H1 (cell line): ENCODE measurements at regions not wholly inside any gene's neighbourhood (a gene's known extent, or its start where the extent isn't known, plus 50 kb on each side); places are given as distances from the start of the nearest gene placed in this dataset.

Experiments
- CTCF ChIA-PET: fragments of 300-600 bp; sonication (Branson Sonifier 250); formaldehyde crosslinking; loops from one replicate; lab custom pipeline; 2021; ENCODE audit not compliant: partially characterized antibody; lab: Charles Lee
- POLR2A ChIA-PET: fragments of 300-600 bp; sonication (Branson Sonifier 250); formaldehyde crosslinking; loops from one replicate; lab custom pipeline; 2021; ENCODE audit warnings: inconsistent platforms; ENCODE audit not compliant: partially characterized antibody; lab: Charles Lee
- DNase-seq, 2 experiments: peaks; one replicate each; pipeline versions ENCODE4 v3.0.0 to v3.0.0-alpha.2; 2010 to 2022; ENCODE audit warnings: low spot score in 2 of 2, low read depth in 1 of 2, mixed read lengths in 1 of 2
- FAIRE-seq: peaks from 2 replicates; lab custom pipeline; 2011; peaks lifted over from hg19 to GRCh38; lab: Jason Lieb, UNC
- H2AFZ ChIP-seq: 2 replicates; pipeline ENCODE4 v1.8.1; 2012; ENCODE audit warnings: low read length, inconsistent platforms
- H2AK5ac ChIP-seq: 2 replicates; pipeline ENCODE4 v1.6.1; 2013; ENCODE audit warnings: low read depth, low read length
- H2BK120ac ChIP-seq: replicated peaks from 2 replicates; pipeline ENCODE3; 2013; ENCODE audit warnings: low read depth, low read length, inconsistent platforms
- H2BK12ac ChIP-seq: 2 replicates; pipeline ENCODE4 v1.6.1; 2013; ENCODE audit warnings: low read depth, low read length
- H2BK15ac ChIP-seq: 2 replicates; pipeline ENCODE4 v1.6.1; 2013; ENCODE audit warnings: low read length
- H2BK20ac ChIP-seq: 2 replicates; pipeline ENCODE4 v1.6.1; 2013; ENCODE audit warnings: low read length
- H2BK5ac ChIP-seq: 2 replicates; pipeline ENCODE4 v1.6.1; 2013; ENCODE audit warnings: low read depth, low read length
- H3K14ac ChIP-seq: 2 replicates; pipeline ENCODE4 v1.6.1; 2013; ENCODE audit warnings: inconsistent platforms; ENCODE audit not compliant: insufficient read length
- H3K18ac ChIP-seq: 2 replicates; pipeline ENCODE4 v1.6.1; 2013; ENCODE audit warnings: low read length; ENCODE audit errors: extremely low read depth
- H3K23ac ChIP-seq: 2 replicates; pipeline ENCODE4 v1.6.1; 2013; ENCODE audit warnings: inconsistent platforms; ENCODE audit not compliant: insufficient read length
- H3K23me2 ChIP-seq: 2 replicates; pipeline ENCODE4 v1.6.1; 2013; ENCODE audit warnings: low read depth, low read length
- H3K27ac ChIP-seq: 2 replicates; pipeline ENCODE4 v1.6.1; 2011; ENCODE audit warnings: low read depth, low read length, inconsistent platforms
- H3K27me3 ChIP-seq, 4 experiments: replicated peaks in 1 of 4; 1 replicate in 1 of 4; 2 replicates in 3 of 4; pipeline versions ENCODE4 v1.6.1 to v1.8.1; 2011 to 2013; ENCODE audit warnings: low read length in 3 of 4, mild to moderate bottlenecking in 3 of 4, inconsistent platforms in 2 of 4, mixed read lengths in 2 of 4, moderate library complexity in 1 of 4; ENCODE audit not compliant: control insufficient read depth in 3 of 4, insufficient read depth in 3 of 4; ENCODE audit errors: extremely low read depth in 1 of 4
- H3K36me3 ChIP-seq, 4 experiments: 2 replicates each; pipeline versions ENCODE4 v1.6.1 to v1.8.1; 2011 to 2013; ENCODE audit warnings: mild to moderate bottlenecking in 4 of 4, low read length in 3 of 4, moderate library complexity in 2 of 4, control low read depth in 1 of 4, inconsistent platforms in 1 of 4; ENCODE audit not compliant: insufficient read depth in 4 of 4, control insufficient read depth in 2 of 4
- H3K4ac ChIP-seq: replicated peaks from 2 replicates; pipeline ENCODE3; 2013; ENCODE audit warnings: low read length, low read depth, mixed read lengths, inconsistent platforms; ENCODE audit not compliant: insufficient read length
- H3K4me1 ChIP-seq, 4 experiments: replicated peaks in 1 of 4; 1 replicate in 1 of 4; 2 replicates in 3 of 4; pipeline versions ENCODE4 v1.6.1 to v1.8.1; 2011 to 2013; ENCODE audit warnings: low read length in 3 of 4, inconsistent platforms in 2 of 4, mixed read lengths in 1 of 4; ENCODE audit not compliant: insufficient read depth in 4 of 4, control insufficient read depth in 3 of 4
- H3K4me2 ChIP-seq, 2 experiments: 2 replicates each; pipeline versions ENCODE4 v1.6.1 to v1.8.1; 2011 to 2013; ENCODE audit warnings: low read depth in 2 of 2, low read length in 2 of 2, control low read depth in 1 of 2, inconsistent platforms in 1 of 2, mild to moderate bottlenecking in 1 of 2; ENCODE audit not compliant: insufficient read depth in 1 of 2
- H3K4me3 ChIP-seq, 4 experiments: fragments of 200-600, 300-600 bp in 1 of 4; sonication (generic), shearing (Covaris generic), sonication (Bioruptor Twin) in 1 of 4; 2 replicates each; pipeline versions ENCODE4 v1.5.1 to v1.8.1; 2011 to 2016; ENCODE audit warnings: low read length in 4 of 4, low read depth in 3 of 4, control low read depth in 2 of 4, inconsistent platforms in 2 of 4, mild to moderate bottlenecking in 2 of 4, mixed read lengths in 1 of 4, moderate library complexity in 1 of 4; ENCODE audit not compliant: insufficient read depth in 2 of 4; ENCODE audit errors: extremely low read depth in 1 of 4
- H3K56ac ChIP-seq: replicated peaks from 2 replicates; pipeline ENCODE3; 2013; ENCODE audit warnings: low read depth, mild to moderate bottlenecking, mixed read lengths, low read length, inconsistent platforms; ENCODE audit not compliant: insufficient read length
- H3K79me1 ChIP-seq: 2 replicates; pipeline ENCODE4 v1.6.1; 2013; ENCODE audit warnings: low read depth, low read length, control low read depth
- H3K79me2 ChIP-seq, 2 experiments: 2 replicates each; pipeline versions ENCODE4 v1.6.1 to v1.8.1; 2012 to 2013; ENCODE audit warnings: low read length in 2 of 2, mild to moderate bottlenecking in 2 of 2, inconsistent platforms in 1 of 2; ENCODE audit not compliant: insufficient read depth in 2 of 2, control insufficient read depth in 1 of 2
- H3K9ac ChIP-seq, 4 experiments: replicated peaks in 1 of 4; 1 replicate in 1 of 4; 2 replicates in 3 of 4; pipeline versions ENCODE4 v1.6.1 to v1.8.1; 2011 to 2013; ENCODE audit warnings: low read depth in 3 of 4, low read length in 3 of 4, control low read depth in 2 of 4, mild to moderate bottlenecking in 2 of 4, moderate library complexity in 2 of 4, inconsistent platforms in 1 of 4; ENCODE audit errors: extremely low read depth in 1 of 4
- H3K9me3 ChIP-seq, 2 experiments: 2 replicates each; pipeline versions ENCODE4 v1.6.1 to v1.8.1; 2012 to 2013; ENCODE audit warnings: mild to moderate bottlenecking in 2 of 2, moderate library complexity in 2 of 2, control low read depth in 1 of 2, inconsistent platforms in 1 of 2, low read depth in 1 of 2, low read length in 1 of 2, mixed read lengths in 1 of 2; ENCODE audit not compliant: insufficient read depth in 2 of 2
- H4K20me1 ChIP-seq, 2 experiments: replicated peaks in 1 of 2; 2 replicates each; pipeline versions ENCODE3 to v1.8.1; 2011 to 2013; ENCODE audit warnings: inconsistent platforms in 2 of 2, low read length in 2 of 2, mild to moderate bottlenecking in 1 of 2; ENCODE audit not compliant: insufficient read depth in 2 of 2, control insufficient read depth in 1 of 2
- H4K5ac ChIP-seq: 2 replicates; pipeline ENCODE4 v1.6.1; 2013; ENCODE audit warnings: low read length, low read depth, mixed read lengths, inconsistent platforms; ENCODE audit not compliant: insufficient read length
- H4K8ac ChIP-seq: 2 replicates; pipeline ENCODE4 v1.8.0; 2013; ENCODE audit warnings: mild to moderate bottlenecking, moderate library complexity, low read length, inconsistent platforms; ENCODE audit not compliant: insufficient read depth; ENCODE audit errors: extremely low read depth
- H4K91ac ChIP-seq: replicated peaks from 2 replicates; pipeline ENCODE3; 2013; ENCODE audit warnings: low read length, mixed read lengths, inconsistent platforms; ENCODE audit not compliant: insufficient read length
- BACH1 ChIP-seq: IDR thresholded peaks from 2 replicates; pipeline ENCODE4 v1.6.1; 2012; ENCODE audit warnings: low read length, improper control_type of control experiment
- CBX5 ChIP-seq: fragments of 300-800, 300-1000 bp; sonication (generic); IDR thresholded peaks from 2 replicates; pipeline ENCODE4 v1.7.1; 2016; ENCODE audit warnings: antibody characterized with exemption, low read length, low read depth
- CTBP2 ChIP-seq: IDR thresholded peaks from 2 replicates; pipeline ENCODE4 v1.7.0; 2011; ENCODE audit warnings: borderline replicate concordance, mild to moderate bottlenecking, moderate library complexity, mixed read lengths, low read length; ENCODE audit not compliant: insufficient read depth, insufficient read length
- EGR1 ChIP-seq: IDR thresholded peaks from 2 replicates; pipeline ENCODE4 v1.6.1; 2011; ENCODE audit warnings: low read depth, low read length, borderline replicate concordance
- GTF2F1 ChIP-seq: IDR thresholded peaks from 2 replicates; pipeline ENCODE4 v1.6.1; 2012; ENCODE audit warnings: low read depth, low read length, improper control_type of control experiment, borderline replicate concordance
- HDAC6 ChIP-seq: IDR thresholded peaks from one replicate; pipeline ENCODE4 v1.7.1; 2012; ENCODE audit warnings: low read depth, mild to moderate bottlenecking, inconsistent platforms, low read length, moderate library complexity
- JUN ChIP-seq: IDR thresholded peaks from 2 replicates; pipeline ENCODE4 v1.6.1; 2011; ENCODE audit warnings: low read depth, mild to moderate bottlenecking, improper control_type of control experiment, low read length
- PHF8 ChIP-seq: fragments of 200-600 bp; sonication (generic); conservative IDR thresholded peaks from 2 replicates; pipeline ENCODE4 v1.7.1; 2012; ENCODE audit warnings: low read depth, mild to moderate bottlenecking, inconsistent platforms, low read length, moderate library complexity
- RBBP5 ChIP-seq: IDR thresholded peaks from 2 replicates; pipeline ENCODE4 v1.7.1; 2012; ENCODE audit warnings: low read depth, mild to moderate bottlenecking, inconsistent platforms, low read length, moderate library complexity, borderline replicate concordance
- SIN3A ChIP-seq, 2 experiments: IDR thresholded peaks in 1 of 2; conservative IDR thresholded peaks in 1 of 2; 2 replicates each; pipeline ENCODE4 v1.6.1; 2011 to 2012; ENCODE audit warnings: low read length in 2 of 2, improper control_type of control experiment in 1 of 2, low read depth in 1 of 2, mild to moderate bottlenecking in 1 of 2
- SIX5 ChIP-seq: IDR thresholded peaks from 2 replicates; pipeline ENCODE4 v1.6.1; 2011; ENCODE audit warnings: mild to moderate bottlenecking, low read depth, low read length
- TCF12 ChIP-seq: IDR thresholded peaks from 2 replicates; pipeline ENCODE4 v1.6.1; 2011; ENCODE audit warnings: low read depth, mild to moderate bottlenecking, low read length
- WGBS, 2 experiments: shearing (Covaris generic) in 1 of 2; methylation state at CpG; one replicate each; pipeline versions ENCODE4 v1.1.6 to v1.1.7; 2013 to 2015; ENCODE audit warnings: low lambda C conversion rate in 2 of 2, mixed read lengths in 2 of 2, inconsistent platforms in 1 of 2, low coverage in 1 of 2, missing lambda C conversion rate in 1 of 2; ENCODE audit not compliant: insufficient replicate concordance in 2 of 2, insufficient coverage in 1 of 2, insufficient read length in 1 of 2; ENCODE audit errors: extremely low coverage in 1 of 2, missing lambda C conversion rate in 1 of 2; 5-methylcytosine and 5-hydroxymethylcytosine counted together
- TF ChIP-seq, protein P1 (sequence below): IDR thresholded peaks from 2 replicates; pipeline ENCODE4 v1.6.1; 2011; ENCODE audit warnings: low read depth, mild to moderate bottlenecking, low read length; ENCODE audit not compliant: insufficient read depth
- TF ChIP-seq, protein P2 (sequence below): IDR thresholded peaks from 2 replicates; pipeline ENCODE4 v1.6.1; 2012; ENCODE audit warnings: inconsistent platforms

DNA sequence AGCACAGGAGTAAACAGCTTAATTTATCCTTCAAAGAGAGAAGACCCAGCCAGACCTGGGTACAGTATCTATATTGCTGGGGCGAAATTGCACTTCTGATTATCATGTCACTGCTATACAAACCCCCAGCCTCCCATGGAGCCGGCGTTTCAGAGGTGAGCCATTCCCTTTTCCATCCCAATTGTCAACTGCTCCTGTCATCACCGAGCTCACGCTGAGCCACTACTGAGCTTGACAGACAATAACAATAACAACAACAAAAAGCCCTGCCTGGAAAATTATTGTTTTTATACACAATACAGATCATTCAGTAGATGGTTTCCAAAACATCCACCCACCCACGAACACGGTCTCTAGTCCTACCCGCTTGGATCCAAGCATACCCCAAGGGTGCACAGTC lies 129.0 kb upstream of the JARID2 start:
- no peaks in the 10 kb centered on the region for H3K36me3 ChIP-seq
- no peak overlapping the region for H3K18ac ChIP-seq
- ChIA-PET POLR2A (no interaction called here), CTCF (interaction anchor here (1.0 to 1.4 kb wide), 2 partner anchors 9 to 406 kb away, joined by 3 to 4 read pairs; no protein-coding TSS in a partner anchor)
- H3K14ac ChIP-seq = no peak overlapping the region
- no peak overlapping the region for H3K9ac ChIP-seq
- H3K27me3 ChIP-seq = no peaks in the 10 kb centered on the region
- no peak overlapping the region for H2BK15ac ChIP-seq
- no peaks in the 10 kb centered on the region for H3K9me3 ChIP-seq
- no peak overlapping the region for H2BK120ac ChIP-seq
- FAIRE-seq = no peak
- no peak overlapping the region for H4K5ac ChIP-seq
- H3K23me2 ChIP-seq = no peaks in the 10 kb centered on the region
- no peak overlapping the region for H4K91ac ChIP-seq
- H3K79me1 ChIP-seq = no peaks in the 10 kb centered on the region
- H2BK5ac ChIP-seq = no peak overlapping the region
- no peak overlapping the region for H3K27ac ChIP-seq
- no peak overlapping the region for H3K4ac ChIP-seq
- H2BK20ac ChIP-seq = no peak overlapping the region
- no peak overlapping the region for H2AK5ac ChIP-seq
- no peak for DNase-seq
- no peak overlapping the region for H3K23ac ChIP-seq
- H4K20me1 ChIP-seq = no peaks in the 10 kb centered on the region
- H3K4me3 ChIP-seq = no peak overlapping the region
- H2BK12ac ChIP-seq = no peak overlapping the region
- 89% methylated on average over 8 of the region's 8 CpGs; no CpG with 5 or more reads in 1 of the 2 experiments for WGBS, 2 experiments
- no peak overlapping the region for H3K56ac ChIP-seq
- no peak overlapping the region for H3K4me2 ChIP-seq
- H4K8ac ChIP-seq = no peak overlapping the region; the same call in 1 of the 2 replicates
- no peaks in the 10 kb centered on the region for H3K79me2 ChIP-seq
- H3K4me1 ChIP-seq = no peaks in the 10 kb centered on the region
- H2AFZ ChIP-seq = no peak overlapping the region
- TF ChIP-seq BACH1 (no peak), EGR1 (no peak), JUN (no peak), SIX5 (no peak), SIN3A (conservative IDR thresholded peaks at IDR 0.05 in 1 of 2, IDR thresholded peaks at IDR 0.05 in 1 of 2; ENCODE audit: low read depth in 1 of 2, low read length in 2 of 2) (no peak), RBBP5 (no peak), CBX5 (no peak), TCF12 (no peak), CTBP2 (no peak), PHF8 (no peak), GTF2F1 (no peak), HDAC6 (no peak)
- TF ChIP-seq, protein P1, sequence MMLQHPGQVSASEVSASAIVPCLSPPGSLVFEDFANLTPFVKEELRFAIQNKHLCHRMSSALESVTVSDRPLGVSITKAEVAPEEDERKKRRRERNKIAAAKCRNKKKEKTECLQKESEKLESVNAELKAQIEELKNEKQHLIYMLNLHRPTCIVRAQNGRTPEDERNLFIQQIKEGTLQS = no peak
- TF ChIP-seq, protein P2, sequence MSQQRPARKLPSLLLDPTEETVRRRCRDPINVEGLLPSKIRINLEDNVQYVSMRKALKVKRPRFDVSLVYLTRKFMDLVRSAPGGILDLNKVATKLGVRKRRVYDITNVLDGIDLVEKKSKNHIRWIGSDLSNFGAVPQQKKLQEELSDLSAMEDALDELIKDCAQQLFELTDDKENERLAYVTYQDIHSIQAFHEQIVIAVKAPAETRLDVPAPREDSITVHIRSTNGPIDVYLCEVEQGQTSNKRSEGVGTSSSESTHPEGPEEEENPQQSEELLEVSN = no peak
